ENCODE measurements at regions not wholly inside any gene's neighbourhood (a gene's known extent, or its start where the extent isn't known, plus 50 kb on each side); places are given as distances from the start of the nearest gene placed in this dataset.

GRCh38 chr13:59276436-59276835, 887.3 kb downstream of the DIAPH3 start (continued):
- TF ChIP-seq MLX (CRISPR knock-in tag; IDR thresholded peaks at IDR 0.05) (no peak), GTF2I (CRISPR knock-in tag; conservative IDR thresholded peaks at IDR 0.05) (no peak), ZNF138 (CRISPR knock-in tag; conservative IDR thresholded peaks at IDR 0.05) (no peak), NR2C2 (CRISPR knock-in tag; IDR thresholded peaks at IDR 0.05) (no peak), CREM (CRISPR knock-in tag; IDR thresholded peaks at IDR 0.05) (no peak), ATF3 (CRISPR knock-in tag; conservative IDR thresholded peaks at IDR 0.05) (no peak), FOXP4 (CRISPR knock-in tag; IDR thresholded peaks at IDR 0.05) (no peak), STAT6 (CRISPR knock-in tag; conservative IDR thresholded peaks at IDR 0.05; ENCODE audit: low read depth) (no peak), ZNF281 (CRISPR knock-in tag; IDR thresholded peaks at IDR 0.05) (no peak), ZNF317 (CRISPR knock-in tag; IDR thresholded peaks at IDR 0.05; ENCODE audit: borderline replicate concordance, low read depth) (no peak), TEAD4 (CRISPR knock-in tag; IDR thresholded peaks at IDR 0.05) (no peak), GABPB1 (CRISPR knock-in tag; IDR thresholded peaks at IDR 0.05) (no peak)
- TF ChIP-seq, protein P1, sequence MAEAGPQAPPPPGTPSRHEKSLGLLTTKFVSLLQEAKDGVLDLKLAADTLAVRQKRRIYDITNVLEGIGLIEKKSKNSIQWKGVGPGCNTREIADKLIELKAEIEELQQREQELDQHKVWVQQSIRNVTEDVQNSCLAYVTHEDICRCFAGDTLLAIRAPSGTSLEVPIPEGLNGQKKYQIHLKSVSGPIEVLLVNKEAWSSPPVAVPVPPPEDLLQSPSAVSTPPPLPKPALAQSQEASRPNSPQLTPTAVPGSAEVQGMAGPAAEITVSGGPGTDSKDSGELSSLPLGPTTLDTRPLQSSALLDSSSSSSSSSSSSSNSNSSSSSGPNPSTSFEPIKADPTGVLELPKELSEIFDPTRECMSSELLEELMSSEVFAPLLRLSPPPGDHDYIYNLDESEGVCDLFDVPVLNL (CRISPR knock-in tag; IDR thresholded peaks at IDR 0.05; ENCODE audit: borderline replicate concordance, low read depth) = no peak
- TF ChIP-seq, protein P2, sequence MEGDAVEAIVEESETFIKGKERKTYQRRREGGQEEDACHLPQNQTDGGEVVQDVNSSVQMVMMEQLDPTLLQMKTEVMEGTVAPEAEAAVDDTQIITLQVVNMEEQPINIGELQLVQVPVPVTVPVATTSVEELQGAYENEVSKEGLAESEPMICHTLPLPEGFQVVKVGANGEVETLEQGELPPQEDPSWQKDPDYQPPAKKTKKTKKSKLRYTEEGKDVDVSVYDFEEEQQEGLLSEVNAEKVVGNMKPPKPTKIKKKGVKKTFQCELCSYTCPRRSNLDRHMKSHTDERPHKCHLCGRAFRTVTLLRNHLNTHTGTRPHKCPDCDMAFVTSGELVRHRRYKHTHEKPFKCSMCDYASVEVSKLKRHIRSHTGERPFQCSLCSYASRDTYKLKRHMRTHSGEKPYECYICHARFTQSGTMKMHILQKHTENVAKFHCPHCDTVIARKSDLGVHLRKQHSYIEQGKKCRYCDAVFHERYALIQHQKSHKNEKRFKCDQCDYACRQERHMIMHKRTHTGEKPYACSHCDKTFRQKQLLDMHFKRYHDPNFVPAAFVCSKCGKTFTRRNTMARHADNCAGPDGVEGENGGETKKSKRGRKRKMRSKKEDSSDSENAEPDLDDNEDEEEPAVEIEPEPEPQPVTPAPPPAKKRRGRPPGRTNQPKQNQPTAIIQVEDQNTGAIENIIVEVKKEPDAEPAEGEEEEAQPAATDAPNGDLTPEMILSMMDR (IDR thresholded peaks at IDR 0.05) = no peak
- TF ChIP-seq, protein P3, sequence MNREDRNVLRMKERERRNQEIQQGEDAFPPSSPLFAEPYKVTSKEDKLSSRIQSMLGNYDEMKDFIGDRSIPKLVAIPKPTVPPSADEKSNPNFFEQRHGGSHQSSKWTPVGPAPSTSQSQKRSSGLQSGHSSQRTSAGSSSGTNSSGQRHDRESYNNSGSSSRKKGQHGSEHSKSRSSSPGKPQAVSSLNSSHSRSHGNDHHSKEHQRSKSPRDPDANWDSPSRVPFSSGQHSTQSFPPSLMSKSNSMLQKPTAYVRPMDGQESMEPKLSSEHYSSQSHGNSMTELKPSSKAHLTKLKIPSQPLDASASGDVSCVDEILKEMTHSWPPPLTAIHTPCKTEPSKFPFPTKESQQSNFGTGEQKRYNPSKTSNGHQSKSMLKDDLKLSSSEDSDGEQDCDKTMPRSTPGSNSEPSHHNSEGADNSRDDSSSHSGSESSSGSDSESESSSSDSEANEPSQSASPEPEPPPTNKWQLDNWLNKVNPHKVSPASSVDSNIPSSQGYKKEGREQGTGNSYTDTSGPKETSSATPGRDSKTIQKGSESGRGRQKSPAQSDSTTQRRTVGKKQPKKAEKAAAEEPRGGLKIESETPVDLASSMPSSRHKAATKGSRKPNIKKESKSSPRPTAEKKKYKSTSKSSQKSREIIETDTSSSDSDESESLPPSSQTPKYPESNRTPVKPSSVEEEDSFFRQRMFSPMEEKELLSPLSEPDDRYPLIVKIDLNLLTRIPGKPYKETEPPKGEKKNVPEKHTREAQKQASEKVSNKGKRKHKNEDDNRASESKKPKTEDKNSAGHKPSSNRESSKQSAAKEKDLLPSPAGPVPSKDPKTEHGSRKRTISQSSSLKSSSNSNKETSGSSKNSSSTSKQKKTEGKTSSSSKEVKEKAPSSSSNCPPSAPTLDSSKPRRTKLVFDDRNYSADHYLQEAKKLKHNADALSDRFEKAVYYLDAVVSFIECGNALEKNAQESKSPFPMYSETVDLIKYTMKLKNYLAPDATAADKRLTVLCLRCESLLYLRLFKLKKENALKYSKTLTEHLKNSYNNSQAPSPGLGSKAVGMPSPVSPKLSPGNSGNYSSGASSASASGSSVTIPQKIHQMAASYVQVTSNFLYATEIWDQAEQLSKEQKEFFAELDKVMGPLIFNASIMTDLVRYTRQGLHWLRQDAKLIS (CRISPR knock-in tag; IDR thresholded peaks at IDR 0.05; ENCODE audit: borderline replicate concordance) = no peak

Measured in WTC11 (cell line).